Heart left ventricle (tissue), 13 donors: ENCODE measurements at regions not wholly inside any gene's neighbourhood (a gene's known extent, or its start where the extent isn't known, plus 50 kb on each side); places are given as distances from the start of the nearest gene placed in this dataset.

Experiments used
- POLR2A ChIP-seq, 2 donors: fragments of 450-650 bp; IDR thresholded peaks; one replicate each; pipeline ENCODE4 v1.6.1; 2017; ENCODE audit warnings: antibody characterized with exemption in 2 of 2, mild to moderate bottlenecking in 2 of 2, moderate library complexity in 2 of 2
- TF ChIP-seq, protein P1 (sequence below), 12 donors: fragments of 200-600 bp; sonication (generic) in 4 of 12; IDR thresholded peaks; one replicate each; pipeline versions ENCODE4 v1.5.0 to v1.8.0; 2018 to 2022; ENCODE audit warnings: antibody characterized with exemption in 12 of 12, mild to moderate bottlenecking in 5 of 12
- donor health status: ischemic (EF 13 %, LVEDD 7.1; RV severe dilation, severe dysfunction).
- donor health status: DM: no; HTN: yes; CAD: no.
- donor health status: DM: no; HTN: no; CAD: no.
- donor health status: ischemic (EF 25% LVEDD 6.9; RV normal size, moderate dysfunction).
- donor health status: ischemic (EF 25% LVEDD 5.7; RV mildly dilated, moderate dysfunction).
- donor health status: ischemic (EF 35%, LVEDD 5.7; RV mildly dilated, moderate dysfunction).
- donor health status: nonischemic (EF 11% LVEDD 7.7; RV severe dilation, severe dysfunction).
- donor health status: DM: yes; HTN: yes; CAD: no.
- donor health status: PGD.
- donor health status: ischemic (EF 29% LVEDD 5.4; RV normal size, mild dysfunction).
- donor health status: nonischemic (EF 23%, LVEDD 6.1; RV moderate dilation, normal function).

DNA sequence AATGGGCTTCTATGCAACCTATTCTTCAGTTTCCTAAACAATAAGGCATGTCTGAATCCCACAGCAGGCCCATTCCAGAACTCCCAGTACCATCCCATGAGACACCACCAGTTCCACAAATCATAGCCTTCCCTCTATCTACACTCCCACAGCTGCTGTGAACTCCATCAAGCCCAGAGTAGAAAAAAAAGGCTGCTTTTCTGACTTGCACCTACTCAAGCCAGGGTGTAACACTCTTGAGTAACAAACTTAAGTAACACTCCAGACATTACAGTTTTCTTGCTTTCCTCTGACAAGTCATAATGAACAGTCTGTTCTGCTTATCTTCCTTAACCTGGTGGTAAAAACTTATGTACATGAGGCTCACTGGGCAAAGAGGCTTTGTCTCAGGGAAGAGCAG lies 283.1 kb downstream of the NFKBIZ start:
- TF ChIP-seq, protein P1, sequence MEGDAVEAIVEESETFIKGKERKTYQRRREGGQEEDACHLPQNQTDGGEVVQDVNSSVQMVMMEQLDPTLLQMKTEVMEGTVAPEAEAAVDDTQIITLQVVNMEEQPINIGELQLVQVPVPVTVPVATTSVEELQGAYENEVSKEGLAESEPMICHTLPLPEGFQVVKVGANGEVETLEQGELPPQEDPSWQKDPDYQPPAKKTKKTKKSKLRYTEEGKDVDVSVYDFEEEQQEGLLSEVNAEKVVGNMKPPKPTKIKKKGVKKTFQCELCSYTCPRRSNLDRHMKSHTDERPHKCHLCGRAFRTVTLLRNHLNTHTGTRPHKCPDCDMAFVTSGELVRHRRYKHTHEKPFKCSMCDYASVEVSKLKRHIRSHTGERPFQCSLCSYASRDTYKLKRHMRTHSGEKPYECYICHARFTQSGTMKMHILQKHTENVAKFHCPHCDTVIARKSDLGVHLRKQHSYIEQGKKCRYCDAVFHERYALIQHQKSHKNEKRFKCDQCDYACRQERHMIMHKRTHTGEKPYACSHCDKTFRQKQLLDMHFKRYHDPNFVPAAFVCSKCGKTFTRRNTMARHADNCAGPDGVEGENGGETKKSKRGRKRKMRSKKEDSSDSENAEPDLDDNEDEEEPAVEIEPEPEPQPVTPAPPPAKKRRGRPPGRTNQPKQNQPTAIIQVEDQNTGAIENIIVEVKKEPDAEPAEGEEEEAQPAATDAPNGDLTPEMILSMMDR (IDR thresholded peaks at IDR 0.05): no peak
- no peak for TF ChIP-seq POLR2A (IDR thresholded peaks at IDR 0.05)
